ENCODE measurements at regions not wholly inside any gene's neighbourhood (a gene's known extent, or its start where the extent isn't known, plus 50 kb on each side); places are given as distances from the start of the nearest gene placed in this dataset.
"Not testable (repeated sequence)": the region's sequence is repeated elsewhere in the genome, so short reads cannot be mapped to it uniquely, and the experiment has no call there.

- peak in 4 of 11 donors; percentile 44 to 60 (median 52) for DNase-seq (ENCODE audit: extremely low read depth in 1 of 11, low read depth in 9 of 11, low spot score in 4 of 11)
Observed at GRCh38 chr16:29312835-29313558, 93.5 kb downstream of the NPIPB11 start.

- DNase-seq (ENCODE audit: extremely low read depth in 1 of 11, low read depth in 9 of 11, low spot score in 4 of 11), result not testable (repeated sequence)
Observed at GRCh38 chr16:29312345-29312675, 94.2 kb downstream of the NPIPB11 start.

GRCh38 chr16:29311461-29312344, 94.8 kb downstream of the NPIPB11 start:
- no peak for DNase-seq (ENCODE audit: extremely low read depth in 1 of 11, low read depth in 9 of 11, low spot score in 4 of 11)

GRCh38 chr16:29310852-29311314, 95.6 kb downstream of the NPIPB11 start:
- DNase-seq (ENCODE audit: extremely low read depth in 1 of 11, low read depth in 9 of 11, low spot score in 4 of 11), result no peak

GRCh38 chr16:29310243-29310642, 96.3 kb downstream of the NPIPB11 start:
- DNase-seq (ENCODE audit: extremely low read depth in 1 of 11, low read depth in 9 of 11, low spot score in 4 of 11), result not testable (repeated sequence)

- DNase-seq (ENCODE audit: extremely low read depth in 1 of 11, low read depth in 9 of 11, low spot score in 4 of 11), result not testable (repeated sequence)
Observed at GRCh38 chr16:29309601-29310000, 96.9 kb downstream of the NPIPB11 start.

GRCh38 chr16:29308644-29309546, 97.6 kb downstream of the NPIPB11 start:
- DNase-seq (ENCODE audit: extremely low read depth in 1 of 11, low read depth in 9 of 11, low spot score in 4 of 11), result no peak

- no peak for DNase-seq (ENCODE audit: extremely low read depth in 1 of 11, low read depth in 9 of 11, low spot score in 4 of 11)
Observed at GRCh38 chr16:29307598-29308507, 98.7 kb downstream of the NPIPB11 start.

GRCh38 chr16:29306943-29307597, 99.4 kb downstream of the NPIPB11 start:
- DNase-seq (ENCODE audit: extremely low read depth in 1 of 11, low read depth in 9 of 11, low spot score in 4 of 11), result no peak

GRCh38 chr16:29306201-29306600, 100.3 kb downstream of the NPIPB11 start:
- DNase-seq (ENCODE audit: extremely low read depth in 1 of 11, low read depth in 9 of 11, low spot score in 4 of 11), result no peak

- not testable (repeated sequence) for DNase-seq (ENCODE audit: extremely low read depth in 1 of 11, low read depth in 9 of 11, low spot score in 4 of 11)
Observed at GRCh38 chr16:29305018-29305417, 101.5 kb downstream of the NPIPB11 start.

GRCh38 chr16:29304251-29304650, 102.3 kb downstream of the NPIPB11 start:
- no peak for DNase-seq (ENCODE audit: extremely low read depth in 1 of 11, low read depth in 9 of 11, low spot score in 4 of 11)

- DNase-seq (ENCODE audit: extremely low read depth in 1 of 11, low read depth in 9 of 11, low spot score in 4 of 11), result no peak
Observed at GRCh38 chr16:29303520-29303919, 103.0 kb downstream of the NPIPB11 start.

- DNase-seq (ENCODE audit: extremely low read depth in 1 of 11, low read depth in 9 of 11, low spot score in 4 of 11), result no peak
Observed at GRCh38 chr16:29302976-29303375, 103.5 kb downstream of the NPIPB11 start.

GRCh38 chr16:29302433-29302832, 104.1 kb downstream of the NPIPB11 start:
- not testable (repeated sequence) for DNase-seq (ENCODE audit: extremely low read depth in 1 of 11, low read depth in 9 of 11, low spot score in 4 of 11)

GRCh38 chr16:29301662-29302285, 104.7 kb downstream of the NPIPB11 start:
- DNase-seq (ENCODE audit: extremely low read depth in 1 of 11, low read depth in 9 of 11, low spot score in 4 of 11), result not testable (repeated sequence)
